K562 (cell line): ENCODE measurements at regions not wholly inside any gene's neighbourhood (a gene's known extent, or its start where the extent isn't known, plus 50 kb on each side); places are given as distances from the start of the nearest gene placed in this dataset.

Source experiments
- AFF4 ChIP-seq: sonication (generic); formaldehyde crosslinking; IDR thresholded peaks from 2 replicates; pipeline ENCODE4 v1.8.0; 2023; ENCODE audit warnings: mild to moderate bottlenecking, missing genetic modification reagents
- DACH1 ChIP-seq: fragments of 450-650 bp; IDR thresholded peaks from 2 replicates; pipeline ENCODE4 v1.6.1; 2018; ENCODE audit not compliant: partially characterized antibody
- EZH2 ChIP-seq: IDR thresholded peaks from 2 replicates; pipeline ENCODE4 v1.6.1; 2012; ENCODE audit warnings: low read depth, mild to moderate bottlenecking, inconsistent platforms, low read length, borderline replicate concordance
- FOSL1 ChIP-seq: fragments of 200-800 bp; sonication (Bioruptor generic); conservative IDR thresholded peaks from 2 replicates; pipeline ENCODE4 v1.6.1; 2016; ENCODE audit warnings: missing genetic modification characterization, missing compliant biosample characterization
- FOXM1 ChIP-seq, 2 experiments: fragments of 450-650 bp in 1 of 2; sonication (generic) in 1 of 2; formaldehyde crosslinking in 1 of 2; IDR thresholded peaks; 2 replicates each; pipeline versions ENCODE4 v1.6.1 to v1.9.0; 2017 to 2022; ENCODE audit warnings: low read depth in 2 of 2, mild to moderate bottlenecking in 2 of 2, missing genetic modification reagents in 1 of 2, moderate library complexity in 1 of 2
- PHB2 ChIP-seq: fragments of 450-650 bp; IDR thresholded peaks from 2 replicates; pipeline ENCODE4 v1.6.1; 2017; ENCODE audit warnings: low read depth
- PTRF ChIP-seq: fragments of 450-650 bp; IDR thresholded peaks from 2 replicates; pipeline ENCODE4 v1.6.1; 2016; ENCODE audit warnings: mild to moderate bottlenecking, missing genetic modification characterization, missing compliant biosample characterization
- TRIM28 ChIP-seq: fragments of 450-650 bp; IDR thresholded peaks from 2 replicates; pipeline ENCODE4 v1.6.1; 2017
- USF2 ChIP-seq: sonication (generic); formaldehyde crosslinking; IDR thresholded peaks from 2 replicates; pipeline ENCODE4 v1.5.0; 2020; ENCODE audit warnings: missing genetic modification reagents
- ZBTB1 ChIP-seq: sonication (generic); formaldehyde crosslinking; IDR thresholded peaks from 2 replicates; pipeline ENCODE4 v1.8.1; 2023; ENCODE audit warnings: missing genetic modification reagents, low read depth, mild to moderate bottlenecking, borderline replicate concordance

GRCh38 chr2:45279356-45279755 lies 270.1 kb upstream of the SIX2 start:
- no peak for TF ChIP-seq FOXM1 (IDR thresholded peaks at IDR 0.05; ENCODE audit: low read depth)
- no peak for TF ChIP-seq FOXM1 (CRISPR knock-in tag; IDR thresholded peaks at IDR 0.05; ENCODE audit: low read depth)
- no peak for TF ChIP-seq TRIM28
- no peak for TF ChIP-seq USF2 (CRISPR knock-in tag)
- TF ChIP-seq ZBTB1 (CRISPR knock-in tag), result no peak
- no peak for TF ChIP-seq EZH2
- TF ChIP-seq FOSL1 (tag), result no peak
- TF ChIP-seq PHB2, result no peak
- no peak for TF ChIP-seq PTRF (tag)
- no peak for TF ChIP-seq AFF4 (CRISPR knock-in tag)
- TF ChIP-seq DACH1, result no peak
